OCI-LY7 (cell line): ENCODE measurements at regions not wholly inside any gene's neighbourhood (a gene's known extent, or its start where the extent isn't known, plus 50 kb on each side); places are given as distances from the start of the nearest gene placed in this dataset.

Source experiments
- BruUV-seq: library from RNA; stranded (reverse); fragments of 400-500 nt; replicated peaks from 2 replicates; lab custom pipeline; 2021; lab: Mats Ljungman, UMichigan
- CTCF ChIA-PET: fragments of 300-600 bp; sonication (Branson Sonifier 250); formaldehyde crosslinking; loops from one replicate; lab custom pipeline; 2022; ENCODE audit warnings: antibody characterized with exemption; ENCODE audit not compliant: unreplicated experiment; lab: Charles Lee
- POLR2A ChIA-PET: fragments of 300-600 bp; sonication (Branson Sonifier 250); formaldehyde crosslinking; loops from one replicate; lab custom pipeline; 2022; ENCODE audit warnings: antibody characterized with exemption; lab: Charles Lee
- DNase-seq: peaks from one replicate; pipeline ENCODE4 v3.0.0-alpha.2; 2015; ENCODE audit warnings: low spot score
- H2AFZ ChIP-seq: fragments of 200-600 bp; sonication (generic), shearing (Covaris generic); 2 replicates; pipeline ENCODE4 v1.6.1; 2014; ENCODE audit warnings: mild to moderate bottlenecking, antibody characterized with exemption, low read length, moderate library complexity
- H3K27ac ChIP-seq: fragments of 200-600 bp; sonication (generic); 2 replicates; pipeline ENCODE4 v1.5.1; 2014; ENCODE audit warnings: mixed run types, low read depth, mild to moderate bottlenecking, moderate library complexity, low read length, inconsistent platforms; ENCODE audit not compliant: poor library complexity, severe bottlenecking
- H3K36me3 ChIP-seq: fragments of 200-600 bp; sonication (generic); 2 replicates; pipeline ENCODE4 v1.6.1; 2014; ENCODE audit warnings: mild to moderate bottlenecking, antibody characterized with exemption, low read length, moderate library complexity, mixed read lengths; ENCODE audit not compliant: insufficient read depth
- H3K4me1 ChIP-seq: fragments of 200-600 bp; sonication (generic); 2 replicates; pipeline ENCODE4 v1.5.1; 2014; ENCODE audit warnings: mild to moderate bottlenecking, low read length; ENCODE audit not compliant: insufficient read depth, poor library complexity, severe bottlenecking
- H3K4me2 ChIP-seq: fragments of 200-600 bp; sonication (generic); 2 replicates; pipeline ENCODE4 v1.6.1; 2014; ENCODE audit warnings: mild to moderate bottlenecking, low read length
- H3K4me3 ChIP-seq: fragments of 200-600 bp; sonication (generic); 2 replicates; pipeline ENCODE4 v1.5.1; 2014; ENCODE audit warnings: mild to moderate bottlenecking, low read depth, low read length; ENCODE audit not compliant: poor library complexity, severe bottlenecking
- H3K79me2 ChIP-seq: fragments of 200-600 bp; sonication (generic); 2 replicates; pipeline ENCODE4 v1.6.1; 2016; ENCODE audit warnings: low read depth, mild to moderate bottlenecking, low read length, moderate library complexity, mixed read lengths; ENCODE audit not compliant: insufficient read depth
- H3K9me2 ChIP-seq: fragments of 200-600 bp; sonication (generic); 2 replicates; pipeline ENCODE4 v1.6.1; 2016; ENCODE audit warnings: mild to moderate bottlenecking, low read length, mixed read lengths; ENCODE audit not compliant: insufficient read depth
- H3K9me3 ChIP-seq: fragments of 200-600 bp; sonication (generic); 2 replicates; pipeline ENCODE4 v1.6.1; 2014; ENCODE audit warnings: mild to moderate bottlenecking, mixed run types, low read length, mixed read lengths
- H4K20me1 ChIP-seq: fragments of 200-600 bp; sonication (generic); 2 replicates; pipeline ENCODE4 v1.6.1; 2014; ENCODE audit warnings: mild to moderate bottlenecking, antibody characterized with exemption, low read length, moderate library complexity, mixed read lengths; ENCODE audit not compliant: insufficient read depth
- EZH2phosphoT487 ChIP-seq: fragments of 200-600 bp; sonication (generic); IDR thresholded peaks from 2 replicates; pipeline ENCODE4 v1.6.1; 2018; ENCODE audit warnings: low read depth, borderline replicate concordance, mild to moderate bottlenecking, mixed run types, antibody characterized with exemption, low read length, moderate library complexity, mixed read lengths
- intact Hi-C: fragments of 100-400 bp; cut with micrococcal nuclease; formaldehyde crosslinking; loops from one replicate; pipeline ENCODE4 v1.10.0; 2022; ENCODE audit not compliant: unreplicated experiment
- TF ChIP-seq, protein P1 (sequence below): fragments of 200-600 bp; sonication (generic); conservative IDR thresholded peaks from 2 replicates; pipeline ENCODE4 v1.5.1; 2014; ENCODE audit warnings: mild to moderate bottlenecking, antibody characterized with exemption, low read length, moderate library complexity, mixed read lengths

GRCh38 chr20:39136798-39137197, 174.7 kb downstream of the DHX35 start:
- no TSS peak for BruUV-seq
- ChIA-PET CTCF (no interaction called here), POLR2A (no interaction called here)
- no peaks in the 10 kb centered on the region for H3K9me3 ChIP-seq
- no peak overlapping the region for H2AFZ ChIP-seq
- H3K4me1 ChIP-seq: no peaks in the 10 kb centered on the region
- H4K20me1 ChIP-seq: no peaks in the 10 kb centered on the region
- H3K79me2 ChIP-seq: no peaks in the 10 kb centered on the region
- H3K27ac ChIP-seq: no peak overlapping the region
- TF ChIP-seq, protein P1, sequence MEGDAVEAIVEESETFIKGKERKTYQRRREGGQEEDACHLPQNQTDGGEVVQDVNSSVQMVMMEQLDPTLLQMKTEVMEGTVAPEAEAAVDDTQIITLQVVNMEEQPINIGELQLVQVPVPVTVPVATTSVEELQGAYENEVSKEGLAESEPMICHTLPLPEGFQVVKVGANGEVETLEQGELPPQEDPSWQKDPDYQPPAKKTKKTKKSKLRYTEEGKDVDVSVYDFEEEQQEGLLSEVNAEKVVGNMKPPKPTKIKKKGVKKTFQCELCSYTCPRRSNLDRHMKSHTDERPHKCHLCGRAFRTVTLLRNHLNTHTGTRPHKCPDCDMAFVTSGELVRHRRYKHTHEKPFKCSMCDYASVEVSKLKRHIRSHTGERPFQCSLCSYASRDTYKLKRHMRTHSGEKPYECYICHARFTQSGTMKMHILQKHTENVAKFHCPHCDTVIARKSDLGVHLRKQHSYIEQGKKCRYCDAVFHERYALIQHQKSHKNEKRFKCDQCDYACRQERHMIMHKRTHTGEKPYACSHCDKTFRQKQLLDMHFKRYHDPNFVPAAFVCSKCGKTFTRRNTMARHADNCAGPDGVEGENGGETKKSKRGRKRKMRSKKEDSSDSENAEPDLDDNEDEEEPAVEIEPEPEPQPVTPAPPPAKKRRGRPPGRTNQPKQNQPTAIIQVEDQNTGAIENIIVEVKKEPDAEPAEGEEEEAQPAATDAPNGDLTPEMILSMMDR: no peak
- no peak for TF ChIP-seq EZH2phosphoT487
- H3K4me2 ChIP-seq: no peak overlapping the region
- H3K9me2 ChIP-seq: no peaks in the 10 kb centered on the region
- DNase-seq: no peak
- H3K4me3 ChIP-seq: no peak overlapping the region
- H3K36me3 ChIP-seq: no peaks in the 10 kb centered on the region
- intact Hi-C loops: no loop called here

- Histone ChIP-seq H3K79me2 (no peaks in the 10 kb centered on the region), H3K4me1 (no peaks in the 10 kb centered on the region), H3K27ac (no peak overlapping the region), H2AFZ (no peak overlapping the region), H4K20me1 (no peaks in the 10 kb centered on the region), H3K36me3 (no peaks in the 10 kb centered on the region), H3K4me3 (no peak overlapping the region), H3K9me2 (no peaks in the 10 kb centered on the region), H3K4me2 (no peak overlapping the region), H3K9me3 (no peaks in the 10 kb centered on the region)
- no TSS peak for BruUV-seq
- CTCF ChIA-PET: no interaction called here
- POLR2A ChIA-PET: no interaction called here
- no peak for TF ChIP-seq EZH2phosphoT487
- TF ChIP-seq, protein P1: no peak
- intact Hi-C loops: no loop called here
- DNase-seq: no peak
These were observed 173.9 kb downstream of the DHX35 start for GRCh38 chr20:39135885-39136544.

DNA sequence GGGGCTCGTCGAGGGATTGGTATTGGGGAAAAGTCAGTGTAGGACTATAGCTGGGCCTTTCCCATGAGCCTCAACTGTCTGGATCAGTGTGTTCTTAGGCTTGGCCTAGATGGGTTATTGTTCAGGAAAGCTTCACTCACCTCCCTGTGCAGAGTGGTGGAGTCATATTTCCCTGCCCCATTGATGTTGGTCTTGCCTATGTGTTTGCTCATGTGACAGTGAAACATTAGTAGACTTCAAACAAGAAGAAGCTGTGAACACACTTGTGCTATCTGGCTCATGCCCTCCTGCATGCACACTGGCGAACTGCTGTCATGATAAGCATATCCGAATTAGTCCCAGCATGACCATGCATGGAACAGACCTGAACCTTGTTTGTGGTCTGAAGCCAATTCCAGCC, 171.1 kb downstream of the DHX35 start:
- CTCF ChIA-PET: no interaction called here
- no TSS peak for BruUV-seq
- intact Hi-C loops: no loop called here

More for the DNA sequence above, 171.1 kb downstream of the DHX35 start:
- Histone ChIP-seq H3K79me2 (no peaks in the 10 kb centered on the region), H3K4me3 (no peak overlapping the region), H3K27ac (no peak overlapping the region), H3K4me2 (no peak overlapping the region), H3K36me3 (no peaks in the 10 kb centered on the region), H2AFZ (no peak overlapping the region), H4K20me1 (no peaks in the 10 kb centered on the region), H3K9me2 (no peaks in the 10 kb centered on the region), H3K4me1 (no peaks in the 10 kb centered on the region), H3K9me3 (no peaks in the 10 kb centered on the region)
- TF ChIP-seq, protein P1: no peak
- TF ChIP-seq EZH2phosphoT487: no peak
- DNase-seq: no peak
- POLR2A ChIA-PET: no interaction called here
